ENCODE measurements at regions not wholly inside any gene's neighbourhood (a gene's known extent, or its start where the extent isn't known, plus 50 kb on each side); places are given as distances from the start of the nearest gene placed in this dataset.

DNA sequence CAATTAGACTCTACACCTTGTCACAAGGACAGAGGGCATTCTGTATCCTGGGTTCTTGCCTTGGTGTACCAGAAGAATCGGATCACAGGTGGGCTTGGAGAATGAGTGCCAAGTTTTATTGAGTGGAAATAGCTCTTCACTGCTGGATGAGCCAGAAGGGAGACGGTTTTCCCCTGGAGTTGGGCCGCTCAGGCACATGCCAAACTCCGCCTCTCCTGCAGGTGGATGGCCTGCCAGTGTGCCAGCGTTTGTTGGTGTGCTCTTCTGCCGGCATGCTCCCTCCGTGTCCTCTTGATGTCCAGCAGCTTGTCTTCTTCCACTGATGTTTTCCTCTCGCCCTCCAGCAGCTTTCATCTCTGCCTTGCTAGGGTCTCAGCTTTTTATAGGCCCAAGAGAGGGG is 115.5 kb upstream of the RAB27B start:
- Histone ChIP-seq H3K9ac (ENCODE audit: low read length) (no peak overlapping the region), H3K4me3 (ENCODE audit: control extremely low read depth in 1 of 5, extremely low read depth in 1 of 5, insufficient read depth in 1 of 5, low read depth in 2 of 5, low read length in 4 of 5) (no peak overlapping the region), H3K9me3 (ENCODE audit: control extremely low read depth in 1 of 3, control insufficient read depth in 2 of 3, insufficient read depth in 1 of 3, low read length in 2 of 3) (no peaks in the 10 kb centered on the region), H3K4me1 (ENCODE audit: control insufficient read depth in 2 of 2, insufficient read depth in 2 of 2, low read length in 2 of 2) (peaks cover 4% of the 10 kb centered on the region in 2 donors), H3K27me3 (replicated peaks in 1 of 4; ENCODE audit: control extremely low read depth in 1 of 4, control insufficient read depth in 3 of 4, insufficient read depth in 4 of 4, low read length in 3 of 4) (no peaks in the 10 kb centered on the region), H3K27ac (ENCODE audit: low read length in 2 of 2) (no peak overlapping the region), H3K36me3 (replicated peaks in 1 of 2; ENCODE audit: control extremely low read depth in 1 of 2, control insufficient read depth in 1 of 2, extremely low read depth in 1 of 2, insufficient read depth in 2 of 2, low read length in 1 of 2) (no peaks in the 10 kb centered on the region), H3K79me2 (ENCODE audit: control insufficient read depth, insufficient read depth, low read length) (no peaks in the 10 kb centered on the region), H4K20me1 (ENCODE audit: control insufficient read depth, insufficient read depth, low read length, poor library complexity, severe bottlenecking) (no peaks in the 10 kb centered on the region), H2AFZ (ENCODE audit: insufficient read depth, low read depth, low read length, poor library complexity, severe bottlenecking) (no peak overlapping the region), H3K4me2 (replicated peaks; ENCODE audit: low read depth, low read length, poor library complexity, severe bottlenecking) (no peak overlapping the region)
- WGBS (ENCODE audit: insufficient coverage) = 85% methylated on average over 7 of the region's 8 CpGs
- CTCF ChIA-PET = no interaction called here
- TF ChIP-seq, protein P1, sequence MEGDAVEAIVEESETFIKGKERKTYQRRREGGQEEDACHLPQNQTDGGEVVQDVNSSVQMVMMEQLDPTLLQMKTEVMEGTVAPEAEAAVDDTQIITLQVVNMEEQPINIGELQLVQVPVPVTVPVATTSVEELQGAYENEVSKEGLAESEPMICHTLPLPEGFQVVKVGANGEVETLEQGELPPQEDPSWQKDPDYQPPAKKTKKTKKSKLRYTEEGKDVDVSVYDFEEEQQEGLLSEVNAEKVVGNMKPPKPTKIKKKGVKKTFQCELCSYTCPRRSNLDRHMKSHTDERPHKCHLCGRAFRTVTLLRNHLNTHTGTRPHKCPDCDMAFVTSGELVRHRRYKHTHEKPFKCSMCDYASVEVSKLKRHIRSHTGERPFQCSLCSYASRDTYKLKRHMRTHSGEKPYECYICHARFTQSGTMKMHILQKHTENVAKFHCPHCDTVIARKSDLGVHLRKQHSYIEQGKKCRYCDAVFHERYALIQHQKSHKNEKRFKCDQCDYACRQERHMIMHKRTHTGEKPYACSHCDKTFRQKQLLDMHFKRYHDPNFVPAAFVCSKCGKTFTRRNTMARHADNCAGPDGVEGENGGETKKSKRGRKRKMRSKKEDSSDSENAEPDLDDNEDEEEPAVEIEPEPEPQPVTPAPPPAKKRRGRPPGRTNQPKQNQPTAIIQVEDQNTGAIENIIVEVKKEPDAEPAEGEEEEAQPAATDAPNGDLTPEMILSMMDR (IDR thresholded peaks at IDR 0.05) = no peak
- Mint-ChIP-seq H3K4me1 (peaks cover 4% of the 10 kb centered on the region), H3K9me3 (ENCODE audit: insufficient read depth) (no peaks in the 10 kb centered on the region), H3K27me3 (peaks cover 6% of the 10 kb centered on the region), H3K27ac (no peak overlapping the region), H3K4me3 (no peak overlapping the region)
- DNase-seq (no peak), ATAC-seq (ENCODE audit: low read depth) (no peak)
- intact Hi-C loops (cut with micrococcal nuclease) = no loop called here
- POLR2A ChIA-PET = no interaction called here

GRCh38 chr18:54713386-54713785 is 114.9 kb upstream of the RAB27B start:
- peaks cover 10% of the 10 kb centered on the region for H3K4me1 Mint-ChIP-seq
- intact Hi-C loops (cut with micrococcal nuclease) = no loop called here
- H3K9me3 Mint-ChIP-seq (ENCODE audit: insufficient read depth) = no peaks in the 10 kb centered on the region
- CTCF ChIA-PET = no interaction called here
- H3K36me3 ChIP-seq (replicated peaks in 1 of 2; ENCODE audit: control extremely low read depth in 1 of 2, control insufficient read depth in 1 of 2, extremely low read depth in 1 of 2, insufficient read depth in 2 of 2, low read length in 1 of 2) = no peaks in the 10 kb centered on the region
- H3K27me3 Mint-ChIP-seq = peaks cover 6% of the 10 kb centered on the region
- H3K27me3 ChIP-seq (replicated peaks in 1 of 4; ENCODE audit: control extremely low read depth in 1 of 4, control insufficient read depth in 3 of 4, insufficient read depth in 4 of 4, low read length in 3 of 4) = no peaks in the 10 kb centered on the region
- no peak overlapping the region for H3K27ac Mint-ChIP-seq
- WGBS (ENCODE audit: insufficient coverage) = 94% methylated on average over 4 of the region's 4 CpGs
- H3K4me2 ChIP-seq (replicated peaks; ENCODE audit: low read depth, low read length, poor library complexity, severe bottlenecking) = no peak overlapping the region
- H3K27ac ChIP-seq (ENCODE audit: low read length in 2 of 2) = no peak overlapping the region
- no peaks in the 10 kb centered on the region for H3K9me3 ChIP-seq (ENCODE audit: control extremely low read depth in 1 of 3, control insufficient read depth in 2 of 3, insufficient read depth in 1 of 3, low read length in 2 of 3)
- no peak overlapping the region for H3K4me3 Mint-ChIP-seq
- no peaks in the 10 kb centered on the region for H4K20me1 ChIP-seq (ENCODE audit: control insufficient read depth, insufficient read depth, low read length, poor library complexity, severe bottlenecking)
- no peak overlapping the region for H2AFZ ChIP-seq (ENCODE audit: insufficient read depth, low read depth, low read length, poor library complexity, severe bottlenecking)
- no peak for ATAC-seq (ENCODE audit: low read depth)
- DNase-seq = no peak
- H3K9ac ChIP-seq (ENCODE audit: low read length) = no peak overlapping the region
- H3K79me2 ChIP-seq (ENCODE audit: control insufficient read depth, insufficient read depth, low read length) = no peaks in the 10 kb centered on the region
- peaks cover 9 to 10% of the 10 kb centered on the region in 2 donors for H3K4me1 ChIP-seq (ENCODE audit: control insufficient read depth in 2 of 2, insufficient read depth in 2 of 2, low read length in 2 of 2)
- TF ChIP-seq, protein P1 (IDR thresholded peaks at IDR 0.05) = no peak
- no peak for TF ChIP-seq EZH2 (IDR thresholded peaks at IDR 0.05; ENCODE audit: borderline replicate concordance, insufficient read depth, low read depth, low read length, poor library complexity, severe bottlenecking)
- H3K4me3 ChIP-seq (ENCODE audit: control extremely low read depth in 1 of 5, extremely low read depth in 1 of 5, insufficient read depth in 1 of 5, low read depth in 2 of 5, low read length in 4 of 5) = no peak overlapping the region
- POLR2A ChIA-PET = no interaction called here
